Neural cell (in vitro differentiated cells): ENCODE measurements at regions not wholly inside any gene's neighbourhood (a gene's known extent, or its start where the extent isn't known, plus 50 kb on each side); places are given as distances from the start of the nearest gene placed in this dataset.

Source experiments
- H2AFZ ChIP-seq: fragments of 200-600, 300-800 bp; sonication (generic), shearing (Covaris generic); 2 replicates; pipeline ENCODE4 v1.6.0; 2014; ENCODE audit warnings: low read depth, mild to moderate bottlenecking, antibody characterized with exemption, low read length, moderate library complexity
- H3F3A ChIP-seq: fragments of 200-600 bp; shearing (Covaris generic); 2 replicates; pipeline ENCODE4 v1.6.1; 2016; ENCODE audit warnings: mild to moderate bottlenecking, moderate library complexity, mixed read lengths, antibody characterized with exemption, low read length; ENCODE audit not compliant: insufficient read depth, poor library complexity, severe bottlenecking
- H3K27ac ChIP-seq: fragments of 200-600, 300-800 bp; sonication (generic), shearing (Covaris generic); 2 replicates; pipeline ENCODE4 v1.5.1; 2014; ENCODE audit warnings: mild to moderate bottlenecking, low read length, moderate library complexity
- H3K27me3 ChIP-seq: fragments of 300-800, 200-600 bp; sonication (generic), shearing (Covaris generic); 2 replicates; pipeline ENCODE4 v1.6.0; 2014; ENCODE audit warnings: mild to moderate bottlenecking, low read depth, low read length, moderate library complexity; ENCODE audit not compliant: insufficient read depth
- H3K36me3 ChIP-seq: fragments of 300-800, 200-600 bp; sonication (generic), shearing (Covaris generic); 2 replicates; pipeline ENCODE4 v1.5.1; 2014; ENCODE audit warnings: mild to moderate bottlenecking, antibody characterized with exemption, low read length, moderate library complexity; ENCODE audit not compliant: insufficient read depth
- H3K4me2 ChIP-seq: fragments of 300-800, 200-600 bp; sonication (generic), shearing (Covaris generic); 2 replicates; pipeline ENCODE4 v1.6.0; 2014; ENCODE audit warnings: mild to moderate bottlenecking, low read length
- H3K4me3 ChIP-seq: fragments of 300-800, 200-600 bp; sonication (generic), shearing (Covaris generic); 2 replicates; pipeline ENCODE4 v1.5.1; 2014; ENCODE audit warnings: mild to moderate bottlenecking, low read length, moderate library complexity
- H3K79me2 ChIP-seq: fragments of 200-600 bp; shearing (Covaris generic); replicated peaks from 2 replicates; pipeline ENCODE4 v1.6.0; 2014; ENCODE audit warnings: mild to moderate bottlenecking, low read length, moderate library complexity; ENCODE audit not compliant: insufficient read depth
- H3K9ac ChIP-seq: fragments of 300-800, 200-600 bp; sonication (generic), shearing (Covaris generic); 2 replicates; pipeline ENCODE4 v1.6.1; 2016; ENCODE audit warnings: mild to moderate bottlenecking, low read length, mixed read lengths
- H3K9me2 ChIP-seq: fragments of 200-600 bp; shearing (Covaris generic); 2 replicates; pipeline ENCODE4 v1.6.1; 2016; ENCODE audit warnings: mild to moderate bottlenecking, low read length, mixed read lengths; ENCODE audit not compliant: insufficient read depth
- H3K9me3 ChIP-seq: fragments of 200-600, 300-800 bp; sonication (generic), shearing (Covaris generic); 2 replicates; pipeline ENCODE4 v1.6.1; 2016; ENCODE audit warnings: mild to moderate bottlenecking, mixed run types, low read length, moderate library complexity, mixed read lengths
- H4K20me1 ChIP-seq: fragments of 200-600 bp; shearing (Covaris generic); 2 replicates; pipeline ENCODE4 v1.6.1; 2016; ENCODE audit warnings: mild to moderate bottlenecking, mixed run types; ENCODE audit not compliant: insufficient read depth
- CTCF ChIP-seq: fragments of 450-650 bp; IDR thresholded peaks from 2 replicates; pipeline ENCODE4 v1.5.1; 2014; ENCODE audit warnings: antibody characterized with exemption, mild to moderate bottlenecking, moderate library complexity; ENCODE audit not compliant: poor library complexity, severe bottlenecking
- EP300 ChIP-seq: fragments of 450-650 bp; conservative IDR thresholded peaks from 2 replicates; pipeline ENCODE4 v1.6.1; 2014; ENCODE audit warnings: antibody characterized with exemption, mild to moderate bottlenecking, moderate library complexity; ENCODE audit not compliant: poor library complexity, severe bottlenecking
- EZH2 ChIP-seq: fragments of 200-600, 300-800 bp; shearing (Covaris generic), sonication (generic); IDR thresholded peaks from 2 replicates; pipeline ENCODE4 v1.6.1; 2014; ENCODE audit warnings: antibody characterized with exemption, low read length, borderline replicate concordance, mild to moderate bottlenecking; ENCODE audit not compliant: insufficient read depth, poor library complexity, severe bottlenecking
- MXI1 ChIP-seq: fragments of 450-650 bp; conservative IDR thresholded peaks from 2 replicates; pipeline ENCODE4 v1.6.1; 2014; ENCODE audit warnings: antibody characterized with exemption, mild to moderate bottlenecking; ENCODE audit not compliant: poor library complexity, severe bottlenecking
- POLR2AphosphoS5 ChIP-seq: IDR thresholded peaks from 2 replicates; pipeline ENCODE4 v1.6.1; 2012
- RAD21 ChIP-seq: fragments of 450-650 bp; conservative IDR thresholded peaks from 2 replicates; pipeline ENCODE4 v1.6.1; 2014; ENCODE audit warnings: antibody characterized with exemption, mild to moderate bottlenecking, moderate library complexity
- REST ChIP-seq: IDR thresholded peaks from 2 replicates; pipeline ENCODE4 v1.6.1; 2012; ENCODE audit warnings: borderline replicate concordance
- SMC3 ChIP-seq: fragments of 450-650 bp; conservative IDR thresholded peaks from 2 replicates; pipeline ENCODE4 v1.6.1; 2014; ENCODE audit warnings: antibody characterized with exemption, mild to moderate bottlenecking, moderate library complexity; ENCODE audit not compliant: poor library complexity
- TAF1 ChIP-seq: IDR thresholded peaks from 2 replicates; pipeline ENCODE4 v1.6.1; 2012; ENCODE audit warnings: low read depth

- Histone ChIP-seq H3K4me2 (no peak overlapping the region), H3K27ac (no peak overlapping the region), H3K9me2 (no peaks in the 10 kb centered on the region), H3K79me2 (no peaks in the 10 kb centered on the region), H3K36me3 (no peaks in the 10 kb centered on the region), H4K20me1 (no peaks in the 10 kb centered on the region), H3K4me3 (no peak overlapping the region), H3K9ac (no peak overlapping the region), H3F3A (no peaks in the 10 kb centered on the region), H3K27me3 (no peaks in the 10 kb centered on the region), H3K9me3 (no peaks in the 10 kb centered on the region), H2AFZ (no peak overlapping the region)
- TF ChIP-seq TAF1 (no peak), RAD21 (no peak), CTCF (no peak), MXI1 (no peak), POLR2AphosphoS5 (no peak), EZH2 (no peak), EP300 (no peak), SMC3 (no peak), REST (no peak)
Measured at GRCh38 chr3:117631781-117632180, 922.2 kb downstream of the TUSC7 start.

- no peaks in the 10 kb centered on the region for H3K9me2 ChIP-seq
- H3K9me3 ChIP-seq, result no peaks in the 10 kb centered on the region
- H3K9ac ChIP-seq, result no peak overlapping the region
- no peaks in the 10 kb centered on the region for H3K36me3 ChIP-seq
- TF ChIP-seq REST (no peak), POLR2AphosphoS5 (peak; percentile 73)
- H3F3A ChIP-seq, result no peaks in the 10 kb centered on the region
- no peak overlapping the region for H2AFZ ChIP-seq
- no peak overlapping the region for H3K4me3 ChIP-seq
- H3K27ac ChIP-seq, result no peak overlapping the region
- no peaks in the 10 kb centered on the region for H3K79me2 ChIP-seq
- H3K4me2 ChIP-seq, result no peak overlapping the region
- no peaks in the 10 kb centered on the region for H4K20me1 ChIP-seq
- no peaks in the 10 kb centered on the region for H3K27me3 ChIP-seq
Measured at GRCh38 chr3:117632191-117632590, 922.6 kb downstream of the TUSC7 start.
